OCI-LY1 (cell line): ENCODE measurements at regions not wholly inside any gene's neighbourhood (a gene's known extent, or its start where the extent isn't known, plus 50 kb on each side); places are given as distances from the start of the nearest gene placed in this dataset.

Source experiments
- H2AFZ ChIP-seq: fragments of 200-600 bp; sonication (generic), shearing (Covaris generic); 2 replicates; pipeline ENCODE4 v1.6.0; 2014; ENCODE audit warnings: antibody characterized with exemption, mild to moderate bottlenecking, low read length
- H3F3A ChIP-seq: fragments of 200-600 bp; sonication (generic), shearing (Covaris generic); 2 replicates; pipeline ENCODE4 v1.6.0; 2014; ENCODE audit warnings: mild to moderate bottlenecking, antibody characterized with exemption, low read length, moderate library complexity; ENCODE audit not compliant: insufficient read depth
- H3K27ac ChIP-seq: fragments of 200-600 bp; sonication (generic); 2 replicates; pipeline ENCODE4 v1.5.1; 2014; ENCODE audit warnings: low read length, mixed run types, mild to moderate bottlenecking, low read depth; ENCODE audit not compliant: poor library complexity, severe bottlenecking
- H3K27me3 ChIP-seq: fragments of 200-600 bp; sonication (generic); 2 replicates; pipeline ENCODE4 v1.6.0; 2014; ENCODE audit warnings: antibody characterized with exemption, mild to moderate bottlenecking, low read length, moderate library complexity; ENCODE audit not compliant: insufficient read depth
- H3K36me3 ChIP-seq: fragments of 200-600 bp; sonication (generic); 2 replicates; pipeline ENCODE4 v1.6.1; 2014; ENCODE audit warnings: mild to moderate bottlenecking, antibody characterized with exemption, low read length, moderate library complexity, mixed read lengths; ENCODE audit not compliant: insufficient read depth
- H3K4me1 ChIP-seq: fragments of 200-600 bp; sonication (generic); 2 replicates; pipeline ENCODE4 v1.5.1; 2014; ENCODE audit warnings: mild to moderate bottlenecking, low read length, moderate library complexity; ENCODE audit not compliant: insufficient read depth, severe bottlenecking
- H3K4me2 ChIP-seq: fragments of 200-600 bp; sonication (generic), shearing (Covaris generic); 2 replicates; pipeline ENCODE4 v1.6.1; 2014; ENCODE audit warnings: low read length
- H3K4me3 ChIP-seq: fragments of 200-600 bp; sonication (generic); 2 replicates; pipeline ENCODE4 v1.5.1; 2014; ENCODE audit warnings: low read length, low read depth, mild to moderate bottlenecking, mixed read lengths; ENCODE audit not compliant: poor library complexity, severe bottlenecking
- H3K79me2 ChIP-seq: fragments of 200-600 bp; shearing (Covaris generic); 2 replicates; pipeline ENCODE4 v1.6.1; 2016; ENCODE audit warnings: mixed run types, low read length, mixed read lengths; ENCODE audit not compliant: insufficient read depth
- H3K9ac ChIP-seq: fragments of 200-600 bp; sonication (generic), shearing (Covaris generic); 2 replicates; pipeline ENCODE4 v1.6.1; 2014; ENCODE audit warnings: mild to moderate bottlenecking, low read length, mixed read lengths
- H3K9me2 ChIP-seq: fragments of 200-600 bp; sonication (generic), shearing (Covaris generic); 2 replicates; pipeline ENCODE4 v1.6.1; 2014; ENCODE audit warnings: low read depth, mild to moderate bottlenecking, low read length, mixed read lengths
- H3K9me3 ChIP-seq: fragments of 200-600 bp; shearing (Covaris generic); 2 replicates; pipeline ENCODE4 v1.6.1; 2014; ENCODE audit warnings: low read length, mixed read lengths
- H4K20me1 ChIP-seq: fragments of 200-600 bp; sonication (generic), shearing (Covaris generic); 2 replicates; pipeline ENCODE4 v1.6.0; 2016; ENCODE audit warnings: mild to moderate bottlenecking, low read length; ENCODE audit not compliant: insufficient read depth
- CTCF ChIP-seq: fragments of 200-600 bp; sonication (generic), shearing (Covaris generic); IDR thresholded peaks from 2 replicates; pipeline ENCODE4 v1.5.1; 2017; ENCODE audit warnings: mild to moderate bottlenecking, antibody characterized with exemption, low read length, moderate library complexity, mixed read lengths
- EZH2 ChIP-seq: fragments of 200-600 bp; sonication (generic), shearing (Covaris generic); IDR thresholded peaks from 2 replicates; pipeline ENCODE4 v1.8.0; 2017; ENCODE audit warnings: borderline replicate concordance, mixed run types, mild to moderate bottlenecking, antibody characterized with exemption, low read length, moderate library complexity, mixed read lengths

- Histone ChIP-seq H4K20me1 (no peaks in the 10 kb centered on the region), H3K4me3 (no peak overlapping the region), H3K27me3 (no peaks in the 10 kb centered on the region), H3K9me2 (no peaks in the 10 kb centered on the region), H3K27ac (no peak overlapping the region), H3K4me2 (no peak overlapping the region), H3K36me3 (no peaks in the 10 kb centered on the region), H3F3A (no peaks in the 10 kb centered on the region), H3K9ac (no peak overlapping the region), H3K4me1 (no peaks in the 10 kb centered on the region), H3K9me3 (no peaks in the 10 kb centered on the region), H3K79me2 (no peaks in the 10 kb centered on the region), H2AFZ (no peak overlapping the region)
- no peak for TF ChIP-seq EZH2
- no peak for TF ChIP-seq CTCF
These were observed 92.8 kb upstream of the EDIL3 start for GRCh38 chr5:84477485-84477884.

DNA sequence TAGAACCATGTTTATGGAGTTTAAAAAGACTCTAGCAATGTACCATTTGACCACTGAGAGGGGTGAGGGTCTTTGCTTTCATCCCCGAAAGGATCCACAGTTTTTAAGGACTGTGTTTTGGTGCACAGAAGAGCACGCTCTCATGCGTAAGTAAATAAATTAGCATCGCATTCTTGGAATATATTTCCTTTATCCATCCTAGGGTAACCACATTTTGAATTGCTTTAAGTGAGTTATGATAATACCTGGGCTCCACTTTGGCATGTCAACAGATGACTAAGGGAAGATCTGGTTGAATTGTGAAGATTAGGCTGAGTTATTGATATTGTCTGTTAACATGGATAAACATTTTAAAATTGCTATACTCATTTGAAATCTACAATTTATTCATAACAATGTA lies 89.4 kb upstream of the EDIL3 start:
- H3K4me3 ChIP-seq, result no peak overlapping the region
- H4K20me1 ChIP-seq, result no peaks in the 10 kb centered on the region
- no peaks in the 10 kb centered on the region for H3K4me1 ChIP-seq
- no peak overlapping the region for H3K4me2 ChIP-seq
- H3K9ac ChIP-seq, result no peak overlapping the region
- TF ChIP-seq EZH2 (no peak), CTCF (no peak)
- no peak overlapping the region for H2AFZ ChIP-seq
- H3K79me2 ChIP-seq, result no peaks in the 10 kb centered on the region
- no peaks in the 10 kb centered on the region for H3K9me2 ChIP-seq
- no peaks in the 10 kb centered on the region for H3K27me3 ChIP-seq
- no peaks in the 10 kb centered on the region for H3F3A ChIP-seq
- no peaks in the 10 kb centered on the region for H3K9me3 ChIP-seq
- no peaks in the 10 kb centered on the region for H3K36me3 ChIP-seq
- H3K27ac ChIP-seq, result no peak overlapping the region

DNA sequence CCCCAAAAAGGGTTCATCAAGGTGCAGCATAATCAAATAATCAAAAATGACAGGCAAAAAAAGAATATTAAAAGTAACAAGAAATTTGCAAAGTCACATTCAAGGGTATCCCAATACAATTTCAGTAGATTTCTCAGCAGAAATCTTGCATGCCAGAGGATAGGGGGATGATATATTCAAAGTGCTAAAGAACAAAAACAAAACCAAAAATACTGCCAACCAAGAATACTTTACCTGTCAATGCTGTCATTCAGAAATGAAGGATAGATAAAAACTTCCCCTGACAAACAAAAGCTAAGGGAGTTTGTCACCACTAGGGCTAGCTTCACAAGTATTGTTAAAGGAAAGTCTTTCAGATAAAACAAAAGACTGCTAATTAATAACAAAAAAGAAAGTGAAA lies 68.7 kb upstream of the EDIL3 start:
- no peak overlapping the region for H3K4me2 ChIP-seq
- H3K9me3 ChIP-seq, result peaks cover 4% of the 10 kb centered on the region; the same call in 1 of the 2 replicates
- no peak overlapping the region for H3K27ac ChIP-seq
- no peaks in the 10 kb centered on the region for H4K20me1 ChIP-seq
- no peaks in the 10 kb centered on the region for H3K9me2 ChIP-seq
- H3K4me1 ChIP-seq, result no peaks in the 10 kb centered on the region
- H3K4me3 ChIP-seq, result no peak overlapping the region
- H3F3A ChIP-seq, result no peaks in the 10 kb centered on the region
- H3K9ac ChIP-seq, result no peak overlapping the region
- H3K79me2 ChIP-seq, result no peaks in the 10 kb centered on the region
- no peak for TF ChIP-seq EZH2
- TF ChIP-seq CTCF, result no peak
- H3K36me3 ChIP-seq, result no peaks in the 10 kb centered on the region
- H2AFZ ChIP-seq, result no peak overlapping the region
- no peaks in the 10 kb centered on the region for H3K27me3 ChIP-seq
